ENCODE measurements at regions not wholly inside any gene's neighbourhood (a gene's known extent, or its start where the extent isn't known, plus 50 kb on each side); places are given as distances from the start of the nearest gene placed in this dataset.

DNA sequence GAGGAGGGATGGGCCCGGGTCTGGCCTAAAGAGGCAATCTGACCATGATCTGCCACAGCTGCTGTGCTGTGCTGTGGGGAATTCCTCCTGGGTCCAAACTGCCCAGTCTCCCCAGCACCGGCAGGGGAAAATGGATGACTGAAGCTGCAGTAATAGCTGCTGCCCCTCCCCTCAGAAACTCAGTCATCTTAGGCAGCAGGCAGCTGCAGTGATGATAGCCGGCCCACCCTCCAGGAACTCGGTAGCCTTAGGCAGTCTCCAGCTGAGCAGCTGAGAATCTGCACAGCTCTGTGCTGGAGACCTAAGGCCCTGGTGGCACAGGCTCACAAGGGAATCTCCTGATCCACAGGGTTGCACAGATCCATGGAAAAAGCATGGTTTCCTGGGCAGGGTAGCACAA, 113.4 kb upstream of the USP38 start:
- no peak for TF ChIP-seq YY1 (IDR thresholded peaks at IDR 0.05; ENCODE audit: insufficient read depth, insufficient read length)
- TF ChIP-seq ZNF274 (IDR thresholded peaks at IDR 0.05; ENCODE audit: low read depth, low read length): no peak
- no peak for TF ChIP-seq SUZ12 (IDR thresholded peaks at IDR 0.05; ENCODE audit: extremely low read depth, insufficient read depth, insufficient read length)

All from NT2/D1 (cell line).